ENCODE measurements at regions not wholly inside any gene's neighbourhood (a gene's known extent, or its start where the extent isn't known, plus 50 kb on each side); places are given as distances from the start of the nearest gene placed in this dataset.

GRCh38 chr9:569296-569695 is 272.2 kb upstream of the DMRT1 start:
- no peak for TF ChIP-seq CTCF (IDR thresholded peaks at IDR 0.05 in 8 of 11, conservative IDR thresholded peaks at IDR 0.05 in 3 of 11)
- TF ChIP-seq POLR2A (IDR thresholded peaks at IDR 0.05) = no peak
- TF ChIP-seq POLR2AphosphoS5 (IDR thresholded peaks at IDR 0.05) = no peak
